HEK293T (cell line): ENCODE measurements at regions not wholly inside any gene's neighbourhood (a gene's known extent, or its start where the extent isn't known, plus 50 kb on each side); places are given as distances from the start of the nearest gene placed in this dataset.

Experiments
- CTBP1 ChIP-seq: fragments of 450-650 bp; IDR thresholded peaks from 2 replicates; pipeline ENCODE4 v1.6.1; 2016; ENCODE audit warnings: borderline replicate concordance
- FOXK2 ChIP-seq: fragments of 450-650 bp; IDR thresholded peaks from 2 replicates; pipeline ENCODE4 v1.6.1; 2016; ENCODE audit warnings: mild to moderate bottlenecking
- FOXM1 ChIP-seq: fragments of 450-650 bp; IDR thresholded peaks from 2 replicates; pipeline ENCODE4 v1.6.1; 2017; ENCODE audit warnings: mild to moderate bottlenecking, borderline replicate concordance
- L3MBTL2 ChIP-seq: fragments of 450-650 bp; conservative IDR thresholded peaks from 2 replicates; pipeline ENCODE4 v1.6.1; 2016; ENCODE audit warnings: mild to moderate bottlenecking
- SP1 ChIP-seq: fragments of 450-650 bp; IDR thresholded peaks from 2 replicates; pipeline ENCODE4 v1.6.1; 2017
- TF ChIP-seq, protein P1 (sequence below): fragments of 450-650 bp; IDR thresholded peaks from 2 replicates; pipeline ENCODE4 v1.6.1; 2016

- TF ChIP-seq, protein P1, sequence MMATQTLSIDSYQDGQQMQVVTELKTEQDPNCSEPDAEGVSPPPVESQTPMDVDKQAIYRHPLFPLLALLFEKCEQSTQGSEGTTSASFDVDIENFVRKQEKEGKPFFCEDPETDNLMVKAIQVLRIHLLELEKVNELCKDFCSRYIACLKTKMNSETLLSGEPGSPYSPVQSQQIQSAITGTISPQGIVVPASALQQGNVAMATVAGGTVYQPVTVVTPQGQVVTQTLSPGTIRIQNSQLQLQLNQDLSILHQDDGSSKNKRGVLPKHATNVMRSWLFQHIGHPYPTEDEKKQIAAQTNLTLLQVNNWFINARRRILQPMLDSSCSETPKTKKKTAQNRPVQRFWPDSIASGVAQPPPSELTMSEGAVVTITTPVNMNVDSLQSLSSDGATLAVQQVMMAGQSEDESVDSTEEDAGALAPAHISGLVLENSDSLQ, result no peak
- TF ChIP-seq FOXM1 (no peak), CTBP1 (no peak), FOXK2 (no peak), SP1 (no peak), L3MBTL2 (no peak)
These were observed 588.3 kb upstream of the SEMA6D start for GRCh38 chr15:47129033-47129432.
